Omental fat pad (tissue), 3 donors: ENCODE measurements at regions not wholly inside any gene's neighbourhood (a gene's known extent, or its start where the extent isn't known, plus 50 kb on each side); places are given as distances from the start of the nearest gene placed in this dataset.
"Not testable (repeated sequence)": the region's sequence is repeated elsewhere in the genome, so short reads cannot be mapped to it uniquely, and the experiment has no call there.

ENCODE experiments used
- ATAC-seq: fragments of 150-250 bp; one replicate; pipeline ENCODE4 v1.9.1; 2016; ENCODE audit warnings: mild to moderate bottlenecking, moderate library complexity; ENCODE audit not compliant: low FRiP score
- DNase-seq: peaks from one replicate; pipeline ENCODE4 v3.0.0-alpha.2; 2019; ENCODE audit warnings: low spot score
- TF ChIP-seq, protein P1 (sequence below), 3 donors: fragments of 450-650 bp; IDR thresholded peaks; one replicate each; pipeline ENCODE4 v1.5.1; 2016 to 2017; ENCODE audit warnings: antibody characterized with exemption in 3 of 3, mild to moderate bottlenecking in 3 of 3, moderate library complexity in 2 of 3

DNA sequence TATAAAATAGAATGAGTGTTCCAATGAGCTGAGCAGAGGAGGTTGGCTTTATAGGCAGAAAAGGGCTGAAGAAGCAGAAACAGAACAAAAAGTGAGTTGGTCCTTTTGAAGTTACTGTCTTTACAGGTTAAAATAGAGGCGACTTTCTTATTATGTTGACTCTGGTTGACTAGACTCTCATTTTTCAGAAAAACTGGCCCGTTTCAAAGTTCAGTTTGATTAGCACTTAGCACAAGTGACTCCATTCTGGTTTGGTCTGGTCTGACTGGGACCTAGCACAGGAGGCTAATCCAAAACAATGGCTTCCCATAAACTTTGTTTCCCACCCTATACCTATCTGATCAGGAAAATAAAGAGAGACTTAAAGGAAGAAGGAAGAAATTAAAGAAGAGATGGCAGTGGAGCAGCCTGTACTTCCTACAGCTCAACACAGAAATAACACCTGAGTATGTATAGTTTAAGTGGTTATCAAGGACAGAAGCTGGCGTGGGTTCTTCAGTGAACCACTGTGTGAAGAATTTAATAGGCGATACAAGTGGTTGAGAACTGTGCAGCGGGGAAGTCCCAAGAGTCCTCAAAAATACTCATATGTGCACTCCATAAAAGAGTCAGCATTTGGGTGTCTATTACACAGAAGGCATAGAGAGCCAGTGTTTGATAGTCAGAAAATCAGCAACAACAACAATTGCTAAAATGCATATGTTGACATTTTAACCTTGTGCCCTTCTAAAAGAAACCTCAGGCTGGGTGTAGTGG, 554.8 kb upstream of the HTR2C start:
- DNase-seq (no peak), ATAC-seq (no peak)
- TF ChIP-seq, protein P1, sequence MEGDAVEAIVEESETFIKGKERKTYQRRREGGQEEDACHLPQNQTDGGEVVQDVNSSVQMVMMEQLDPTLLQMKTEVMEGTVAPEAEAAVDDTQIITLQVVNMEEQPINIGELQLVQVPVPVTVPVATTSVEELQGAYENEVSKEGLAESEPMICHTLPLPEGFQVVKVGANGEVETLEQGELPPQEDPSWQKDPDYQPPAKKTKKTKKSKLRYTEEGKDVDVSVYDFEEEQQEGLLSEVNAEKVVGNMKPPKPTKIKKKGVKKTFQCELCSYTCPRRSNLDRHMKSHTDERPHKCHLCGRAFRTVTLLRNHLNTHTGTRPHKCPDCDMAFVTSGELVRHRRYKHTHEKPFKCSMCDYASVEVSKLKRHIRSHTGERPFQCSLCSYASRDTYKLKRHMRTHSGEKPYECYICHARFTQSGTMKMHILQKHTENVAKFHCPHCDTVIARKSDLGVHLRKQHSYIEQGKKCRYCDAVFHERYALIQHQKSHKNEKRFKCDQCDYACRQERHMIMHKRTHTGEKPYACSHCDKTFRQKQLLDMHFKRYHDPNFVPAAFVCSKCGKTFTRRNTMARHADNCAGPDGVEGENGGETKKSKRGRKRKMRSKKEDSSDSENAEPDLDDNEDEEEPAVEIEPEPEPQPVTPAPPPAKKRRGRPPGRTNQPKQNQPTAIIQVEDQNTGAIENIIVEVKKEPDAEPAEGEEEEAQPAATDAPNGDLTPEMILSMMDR (IDR thresholded peaks at IDR 0.05), result no peak

GRCh38 chrX:114017086-114017485, 566.8 kb upstream of the HTR2C start:
- no peak for ATAC-seq
- TF ChIP-seq, protein P1 (IDR thresholded peaks at IDR 0.05), result no peak

GRCh38 chrX:114015966-114016365, 567.9 kb upstream of the HTR2C start:
- TF ChIP-seq, protein P1 (IDR thresholded peaks at IDR 0.05), result no peak
- DNase-seq (no peak), ATAC-seq (no peak)

More at GRCh38 chrX:114017086-114017485, 566.8 kb upstream of the HTR2C start:
- DNase-seq, result no peak

DNA sequence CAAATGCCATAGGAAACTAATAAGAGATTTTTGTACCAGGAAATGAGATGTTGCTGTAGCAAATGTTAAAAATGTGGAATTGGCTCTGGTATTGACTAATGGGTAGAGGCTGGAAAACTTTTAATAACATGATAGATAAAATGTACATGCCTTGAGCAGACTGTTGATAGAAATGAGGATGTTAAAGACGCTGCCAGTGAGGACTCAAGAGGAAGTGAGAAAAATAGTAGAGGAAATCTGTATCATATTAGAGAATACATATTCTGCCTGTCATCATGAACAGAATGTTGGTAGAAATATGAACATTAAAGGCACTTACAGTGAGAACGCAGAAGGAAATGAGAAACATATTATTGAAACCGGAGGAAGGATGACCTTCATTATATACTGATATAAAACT, 577.2 kb upstream of the HTR2C start:
- ATAC-seq (no peak), DNase-seq (no peak)
- TF ChIP-seq, protein P1 (IDR thresholded peaks at IDR 0.05), result no peak

GRCh38 chrX:113996781-113997180, 587.1 kb upstream of the HTR2C start:
- ATAC-seq, result no peak
- TF ChIP-seq, protein P1 (IDR thresholded peaks at IDR 0.05), result no peak
- DNase-seq, result no peak

DNA sequence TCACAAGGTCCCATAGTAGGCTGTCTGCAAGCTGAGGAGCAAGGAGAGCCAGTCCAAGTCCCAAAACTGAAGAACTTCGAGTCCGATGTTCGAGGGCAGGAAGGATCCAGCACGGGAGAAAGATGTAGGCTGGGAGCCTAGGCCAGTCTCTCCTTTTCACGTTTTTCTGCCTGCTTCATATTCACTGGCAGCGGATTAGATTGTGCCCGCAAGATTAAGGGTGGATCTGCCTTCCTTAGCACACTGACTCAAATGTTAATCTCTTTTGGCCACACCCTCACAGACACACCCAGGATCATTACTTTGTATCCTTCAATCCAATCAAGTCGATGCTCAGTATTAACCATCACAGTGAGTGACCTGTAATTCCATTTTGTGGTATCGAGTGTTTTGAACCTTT, 592.2 kb upstream of the HTR2C start:
- not testable (repeated sequence) for ATAC-seq, DNase-seq

GRCh38 chrX:113990669-113991068, 593.2 kb upstream of the HTR2C start:
- ATAC-seq, DNase-seq: not testable (repeated sequence)

GRCh38 chrX:113988315-113988935, 595.5 kb upstream of the HTR2C start:
- not testable (repeated sequence) for ATAC-seq, DNase-seq
